Fibroblast of mammary gland (primary cell): ENCODE measurements at regions not wholly inside any gene's neighbourhood (a gene's known extent, or its start where the extent isn't known, plus 50 kb on each side); places are given as distances from the start of the nearest gene placed in this dataset.

Source experiments
- DNase-seq: peaks from one replicate; pipeline ENCODE4 v3.0.0-alpha.2; 2010; ENCODE audit warnings: low read depth
- H3K4me3 ChIP-seq: 2 replicates; pipeline ENCODE4 v1.5.1; 2011; ENCODE audit warnings: low read depth, mild to moderate bottlenecking, low read length, moderate library complexity; ENCODE audit not compliant: control insufficient read depth
- CTCF ChIP-seq: conservative IDR thresholded peaks from 2 replicates; pipeline ENCODE4 v1.5.1; 2011; ENCODE audit warnings: low read depth, low read length, inconsistent platforms; ENCODE audit not compliant: control insufficient read depth, insufficient read depth

- TF ChIP-seq CTCF: no peak
- no peak overlapping the region for H3K4me3 ChIP-seq
- no peak for DNase-seq
These were observed 102.9 kb upstream of the FGF3 start for GRCh38 chr11:69922015-69922595.

GRCh38 chr11:69922596-69923111 lies 103.4 kb upstream of the FGF3 start:
- DNase-seq: no peak
- H3K4me3 ChIP-seq: no peak overlapping the region
- TF ChIP-seq CTCF: no peak

GRCh38 chr11:69923196-69923595 lies 104.0 kb upstream of the FGF3 start:
- DNase-seq: no peak
- TF ChIP-seq CTCF: no peak

GRCh38 chr11:69923641-69924307 lies 104.6 kb upstream of the FGF3 start:
- no peak for TF ChIP-seq CTCF
- H3K4me3 ChIP-seq: no peak overlapping the region
- DNase-seq: no peak

More at GRCh38 chr11:69923196-69923595, 104.0 kb upstream of the FGF3 start:
- no peak overlapping the region for H3K4me3 ChIP-seq

GRCh38 chr11:69924308-69925161 lies 105.3 kb upstream of the FGF3 start:
- no peak overlapping the region for H3K4me3 ChIP-seq
- DNase-seq: no peak
- TF ChIP-seq CTCF: no peak

- no peak overlapping the region for H3K4me3 ChIP-seq
- no peak for DNase-seq
- TF ChIP-seq CTCF: no peak
These were observed 106.4 kb upstream of the FGF3 start for GRCh38 chr11:69925366-69926196.
